GM18868 (cell line): ENCODE measurements at regions not wholly inside any gene's neighbourhood (a gene's known extent, or its start where the extent isn't known, plus 50 kb on each side); places are given as distances from the start of the nearest gene placed in this dataset.
"Not testable (repeated sequence)": the region's sequence is repeated elsewhere in the genome, so short reads cannot be mapped to it uniquely, and the experiment has no call there.

Source experiments
- ATAC-seq: cut with Tn5 transposase; IDR thresholded peaks from one replicate; pipeline ENCODE4 v1.9.1; 2021; ENCODE audit warnings: mild to moderate bottlenecking, moderate library complexity; ENCODE audit not compliant: unreplicated experiment

DNA sequence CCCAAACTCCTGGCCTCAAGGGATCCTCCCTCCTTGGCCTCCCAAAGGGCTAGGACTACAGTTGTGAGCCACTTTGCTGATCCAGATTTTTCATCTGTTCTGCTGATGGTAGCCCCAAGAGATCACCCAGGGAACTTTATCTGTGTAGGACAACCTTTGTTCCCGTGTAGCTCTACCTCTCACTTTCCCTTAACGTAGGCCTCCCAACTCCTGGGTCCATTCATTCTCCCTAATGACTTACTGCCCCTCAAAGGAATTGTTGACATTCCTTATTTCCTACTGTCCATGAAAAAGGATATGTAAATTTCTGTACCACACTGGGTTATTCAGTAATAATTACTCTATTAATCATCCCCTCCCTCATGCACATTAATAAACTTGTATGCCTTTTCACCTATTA, 51.0 kb upstream of the PHF24 start:
- ATAC-seq = no peak

DNA sequence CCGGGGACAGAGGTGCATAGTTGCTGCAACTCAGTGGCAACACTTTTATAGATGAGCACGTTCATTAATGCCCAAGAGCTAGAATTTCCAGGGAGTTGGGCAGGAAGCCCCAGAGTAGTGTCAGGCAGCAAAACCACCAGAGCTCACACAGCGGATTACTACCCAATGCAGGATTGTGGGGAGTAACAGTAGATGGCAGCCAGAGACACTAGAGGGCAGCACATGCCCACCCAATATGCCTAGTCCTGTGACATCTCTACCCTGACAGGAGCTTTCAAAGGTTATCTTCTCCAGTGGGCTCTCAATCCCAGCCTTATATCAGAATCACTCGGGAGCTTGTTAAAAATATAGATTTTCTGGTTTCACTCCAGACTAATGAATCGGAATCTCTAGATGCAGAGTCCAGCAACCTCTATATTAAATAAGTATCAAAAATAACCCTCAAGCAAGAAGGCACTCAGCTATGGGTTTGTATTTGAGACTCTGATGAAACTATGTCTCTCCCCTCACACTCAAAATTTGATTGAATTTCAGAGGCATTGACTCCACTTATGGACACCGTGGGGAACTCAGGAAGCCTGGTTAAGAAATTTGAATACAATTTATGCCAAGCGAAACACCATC, 58.4 kb upstream of the PHF24 start:
- peak; percentile 76 for ATAC-seq

DNA sequence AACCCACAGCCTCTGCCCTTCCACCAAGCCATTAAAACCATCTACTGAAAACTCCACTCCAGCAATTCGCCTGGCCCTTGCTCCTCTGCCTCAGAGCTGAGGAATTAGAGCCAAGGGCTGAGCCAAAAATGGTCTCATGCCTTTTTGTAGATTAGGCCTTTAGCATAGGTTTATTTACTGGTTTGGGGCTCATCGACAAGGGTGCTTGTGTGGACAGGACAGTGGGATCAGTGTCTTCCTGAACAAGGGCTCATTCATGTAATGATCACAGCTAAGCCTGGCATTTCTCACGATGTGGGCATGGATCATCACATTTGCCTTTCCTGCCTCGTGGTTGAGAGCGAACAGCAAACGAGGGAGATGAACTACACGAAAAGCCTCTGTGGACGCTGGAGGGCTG, 59.2 kb upstream of the PHF24 start:
- no peak for ATAC-seq

DNA sequence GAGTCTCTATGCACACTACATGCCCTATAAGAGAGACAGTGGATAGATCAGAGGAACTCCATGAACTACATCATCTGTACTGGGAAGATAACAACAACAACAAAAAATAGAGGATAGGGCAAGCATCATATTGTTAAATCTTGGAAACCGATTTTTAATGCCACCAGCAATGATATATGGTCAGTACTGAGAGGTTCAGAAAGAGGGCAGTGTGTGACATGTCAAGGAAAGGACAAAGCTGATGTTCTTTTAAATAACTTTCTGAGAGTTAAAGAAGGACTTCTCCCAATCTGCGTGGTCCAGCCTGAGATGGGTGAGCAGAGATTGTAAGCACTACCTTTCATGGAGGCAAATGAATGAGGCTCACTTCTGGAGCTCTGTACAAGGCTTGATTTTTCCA, 62.0 kb upstream of the PHF24 start:
- no peak for ATAC-seq

DNA sequence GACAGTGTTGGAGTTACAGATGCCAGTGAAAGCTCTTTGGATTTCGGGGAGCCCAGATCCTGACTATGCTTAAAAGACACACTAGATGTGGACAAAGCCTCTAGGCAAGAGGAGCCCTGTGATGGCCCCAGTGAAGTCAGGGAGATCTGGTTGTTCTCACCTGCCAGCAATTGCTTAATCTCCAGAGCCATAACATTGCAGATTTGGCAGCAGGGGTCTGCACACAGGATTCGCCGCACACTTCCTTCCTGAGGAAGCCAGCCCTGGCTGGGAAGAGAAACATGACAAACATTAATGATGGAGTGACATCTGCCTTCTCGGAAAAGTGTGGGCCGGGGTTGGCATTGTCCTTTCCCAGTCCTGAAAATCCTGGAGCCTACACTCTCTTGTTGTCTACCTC, 65.2 kb upstream of the PHF24 start:
- no peak for ATAC-seq

DNA sequence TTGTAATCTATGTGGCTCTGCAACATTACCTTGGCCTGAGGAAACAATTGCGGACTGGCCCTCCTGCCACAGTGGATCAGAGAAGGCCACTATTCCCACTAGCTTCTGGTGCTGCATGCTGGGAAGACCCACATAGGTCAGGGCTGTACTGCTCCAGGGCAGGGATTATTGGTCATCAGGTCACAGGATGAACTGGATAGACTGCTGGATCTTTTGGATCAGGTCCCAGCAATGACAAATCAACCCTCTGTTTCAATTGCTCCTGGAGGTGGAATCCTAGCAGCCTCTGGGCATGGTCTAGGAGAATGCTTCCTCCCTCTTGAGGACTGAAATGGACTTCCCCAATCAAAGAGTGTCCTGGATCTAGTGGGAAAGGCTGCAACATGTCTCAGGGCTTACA, 66.7 kb upstream of the PHF24 start:
- no peak for ATAC-seq

DNA sequence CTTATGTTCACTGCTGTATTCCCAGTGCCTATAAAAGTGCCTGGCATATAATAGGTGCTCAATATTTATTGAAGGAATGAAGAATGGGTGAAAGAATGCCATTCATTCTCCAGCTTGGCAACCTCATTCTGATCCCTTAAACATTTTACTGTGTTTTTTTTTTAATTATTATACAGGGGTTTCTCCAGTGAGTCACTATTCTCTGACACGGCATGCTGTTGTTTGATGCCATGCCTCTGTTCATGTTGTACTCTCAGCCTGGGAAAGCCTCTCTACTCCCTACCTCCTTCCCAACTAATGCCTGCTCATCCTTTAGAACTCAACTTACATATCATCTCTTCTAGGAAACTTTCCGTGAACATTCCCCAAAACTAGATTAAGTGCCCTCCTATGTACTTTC, 70.2 kb upstream of the PHF24 start:
- ATAC-seq = no peak

DNA sequence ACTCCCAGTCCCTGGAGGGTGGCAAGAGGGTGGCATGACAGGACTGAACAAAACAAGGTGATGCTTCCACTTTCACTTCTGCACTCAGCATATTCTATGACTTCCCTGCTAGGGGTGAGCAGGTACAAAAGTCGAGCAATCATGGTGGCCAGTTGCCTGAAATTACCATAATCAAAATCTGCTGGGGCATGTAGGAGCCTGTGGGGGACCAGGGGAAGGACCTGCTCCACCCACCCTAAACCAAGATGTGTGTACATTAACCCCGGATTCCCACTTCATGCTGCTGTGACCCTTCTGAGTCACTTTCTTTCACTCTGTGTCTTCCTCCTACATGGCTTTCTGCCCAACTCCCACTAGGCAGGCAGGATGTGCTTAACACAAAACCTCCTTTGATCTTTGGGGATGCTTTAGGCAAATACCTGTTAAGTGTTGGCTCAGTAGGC, 73.3 kb upstream of the PHF24 start:
- ATAC-seq = no peak

DNA sequence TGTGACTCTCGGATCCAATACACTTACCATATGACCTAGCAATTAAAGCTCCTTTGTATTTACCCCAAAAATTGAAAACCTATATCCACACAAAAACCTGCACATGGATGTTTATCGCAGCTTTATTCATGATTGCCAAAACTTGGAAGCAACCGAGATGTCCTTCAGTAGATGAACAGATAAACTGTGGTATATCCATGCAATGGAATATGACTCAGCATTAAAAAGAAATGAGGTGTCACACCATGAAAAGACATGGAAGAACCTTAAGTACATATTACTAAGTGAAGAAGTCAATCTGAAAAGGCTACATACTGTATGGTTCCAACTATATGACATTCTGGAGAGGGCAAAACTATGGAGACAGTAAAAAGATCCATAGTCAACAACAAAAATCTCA, 82.0 kb upstream of the PHF24 start:
- ATAC-seq = no peak

DNA sequence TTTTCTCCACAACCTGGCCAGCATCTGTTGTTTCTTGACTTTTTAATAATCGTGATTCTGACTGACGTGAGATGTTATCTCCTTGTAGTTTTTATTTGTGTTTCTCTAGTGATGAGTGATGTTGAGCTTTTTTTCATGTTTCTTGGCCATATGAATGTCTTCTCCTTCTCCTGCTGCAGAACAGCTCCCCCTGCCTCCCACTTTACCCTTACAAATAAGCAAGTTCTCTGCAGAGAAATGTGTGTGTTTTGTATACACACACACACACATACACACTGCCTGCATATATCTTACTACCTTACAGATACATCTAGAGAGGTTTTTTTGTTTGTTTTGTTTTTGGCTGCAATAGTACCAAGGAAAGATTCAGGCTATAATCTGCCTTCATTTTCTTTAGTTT, 88.7 kb upstream of the PHF24 start:
- ATAC-seq = no peak

DNA sequence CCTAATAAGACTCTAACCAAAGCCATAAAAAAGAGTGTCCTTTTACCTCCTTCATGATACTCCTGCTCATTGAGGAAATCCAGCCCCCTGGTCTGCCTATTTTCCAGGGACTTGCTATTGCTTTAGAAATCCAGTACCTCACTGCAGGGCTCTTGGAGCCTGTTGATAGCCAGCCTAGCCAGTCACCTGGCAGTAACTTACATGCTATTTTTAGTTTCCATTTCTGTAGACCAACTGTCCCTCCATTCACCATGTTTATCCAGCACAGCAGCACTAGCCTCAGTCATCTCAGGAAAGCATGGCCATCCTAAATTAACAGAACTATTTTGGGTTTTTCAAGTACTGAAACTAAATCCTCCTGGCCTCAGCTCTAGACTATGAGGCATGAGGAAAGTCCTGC, 91.5 kb upstream of the PHF24 start:
- no peak for ATAC-seq

DNA sequence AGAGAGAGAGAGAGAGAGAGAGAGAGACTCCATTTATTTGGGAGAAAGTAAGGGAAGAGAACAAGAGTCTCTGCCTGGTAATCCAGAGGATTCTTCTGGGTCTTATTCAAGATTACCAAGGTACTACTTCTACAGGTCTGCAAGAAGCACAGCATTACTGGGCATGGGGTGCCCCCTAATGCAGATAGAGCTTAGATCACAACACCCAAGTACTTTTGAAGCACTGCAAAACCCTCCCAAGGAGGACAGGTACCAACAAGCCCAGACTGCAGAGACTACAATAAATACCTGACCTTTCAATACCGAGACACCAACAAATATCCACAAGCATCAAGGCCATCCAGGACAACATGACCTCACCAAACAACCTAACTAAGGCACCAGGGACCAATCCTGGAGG, 94.7 kb upstream of the PHF24 start:
- no peak for ATAC-seq

DNA sequence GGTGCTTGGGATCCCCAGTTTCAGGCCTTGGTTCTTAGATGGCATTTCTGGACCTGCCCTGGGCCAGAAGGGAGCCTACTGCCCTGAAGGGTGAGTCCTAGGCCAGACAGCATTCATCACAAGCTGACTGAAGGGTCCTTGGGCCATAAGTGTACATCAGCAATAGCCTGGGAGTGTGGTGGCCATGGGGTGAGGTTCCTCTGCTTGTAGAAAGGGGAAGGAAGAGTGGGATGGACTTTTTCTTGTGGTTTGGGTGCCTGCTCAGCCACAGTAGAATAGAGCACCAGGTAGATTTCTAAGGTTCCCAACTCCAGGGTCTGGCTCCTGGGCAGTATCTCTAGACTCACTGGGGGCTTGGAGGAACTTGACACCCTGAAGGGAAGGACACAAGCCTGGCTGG, 95.2 kb upstream of the PHF24 start:
- no peak for ATAC-seq

DNA sequence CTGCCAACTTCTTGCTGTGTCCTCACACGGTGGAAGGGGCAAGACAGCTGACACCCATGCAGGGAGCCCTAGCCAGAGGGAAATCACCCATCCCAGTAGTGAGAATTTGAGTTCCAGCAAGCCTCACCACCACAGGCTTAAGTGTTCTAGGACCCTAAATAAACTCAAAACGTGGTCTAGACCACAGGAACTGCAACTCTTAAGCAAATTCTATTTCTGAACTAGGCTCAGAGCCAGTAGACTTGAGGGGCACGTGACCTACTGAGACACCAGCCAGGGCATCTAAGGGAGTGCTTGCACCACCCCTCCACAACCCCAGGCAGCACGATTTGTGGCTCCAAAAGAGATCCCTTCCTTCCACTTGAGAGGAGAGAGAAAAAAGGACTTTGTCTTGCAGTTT, 96.0 kb upstream of the PHF24 start:
- ATAC-seq = peak; percentile 38

DNA sequence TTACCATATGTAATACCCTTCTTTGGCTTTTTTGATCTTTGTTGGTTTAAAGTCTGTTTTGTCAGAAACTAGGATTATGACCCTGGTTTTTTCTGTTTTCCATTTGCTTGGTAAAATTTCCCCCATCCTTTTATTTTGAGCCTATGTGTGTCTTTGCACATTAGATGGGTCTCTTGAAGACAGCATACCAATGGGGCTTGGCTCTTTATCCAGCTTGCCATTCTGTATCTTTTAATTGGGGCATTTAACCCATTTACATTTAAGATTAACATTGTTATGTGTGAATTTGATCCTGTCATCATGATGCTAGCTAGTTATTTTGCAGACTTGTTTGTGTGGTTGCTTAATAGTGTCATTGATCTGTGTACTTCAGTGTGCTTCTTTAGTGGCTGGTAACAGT, 103.1 kb upstream of the PHF24 start:
- ATAC-seq = not testable (repeated sequence)

DNA sequence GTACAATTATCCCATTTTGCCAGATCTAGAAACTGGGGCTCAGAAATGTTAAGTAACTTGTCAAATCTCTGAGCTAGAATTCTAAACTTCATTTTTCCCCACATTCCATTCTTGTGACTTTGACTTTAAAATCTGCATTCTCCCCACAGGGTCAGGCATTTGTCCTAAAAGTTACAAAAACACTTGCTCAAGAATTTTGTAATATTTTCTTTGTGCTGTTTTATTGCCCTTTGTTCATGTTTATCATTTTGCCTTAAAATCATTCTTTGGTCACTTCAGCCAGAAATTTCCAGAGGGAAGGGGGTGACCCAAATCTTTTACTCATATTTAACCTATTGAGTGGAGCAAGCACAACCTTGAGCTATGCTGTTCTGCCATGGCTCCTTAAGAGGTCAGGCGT, 120.1 kb upstream of the CCL21 start:
- ATAC-seq = no peak

DNA sequence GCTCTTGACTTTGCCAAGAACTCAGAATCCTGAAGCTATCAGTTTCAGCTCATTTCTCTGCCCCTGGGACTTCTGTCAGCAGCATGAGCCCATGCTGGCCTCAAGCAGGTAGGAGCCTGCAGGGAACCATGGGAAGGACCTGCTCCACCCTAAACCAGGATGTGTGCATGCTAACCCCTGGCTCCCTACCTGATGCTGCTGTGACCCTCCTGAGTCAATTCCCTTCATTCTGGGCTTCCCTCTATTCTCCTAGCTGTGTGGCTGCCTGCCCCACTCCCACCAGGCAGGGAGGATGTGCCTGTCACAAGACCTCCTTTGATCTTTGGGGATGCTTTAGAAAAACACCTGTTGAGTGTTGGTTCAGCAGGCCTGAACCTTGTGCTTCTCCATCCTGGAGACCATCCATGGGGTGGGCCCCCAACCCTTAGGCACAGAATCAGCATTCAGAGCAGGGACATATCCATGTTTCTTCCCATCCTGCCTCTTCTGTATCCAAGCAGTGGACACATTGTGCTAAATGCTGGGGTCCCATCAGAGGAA, 117.1 kb upstream of the CCL21 start:
- ATAC-seq = no peak

DNA sequence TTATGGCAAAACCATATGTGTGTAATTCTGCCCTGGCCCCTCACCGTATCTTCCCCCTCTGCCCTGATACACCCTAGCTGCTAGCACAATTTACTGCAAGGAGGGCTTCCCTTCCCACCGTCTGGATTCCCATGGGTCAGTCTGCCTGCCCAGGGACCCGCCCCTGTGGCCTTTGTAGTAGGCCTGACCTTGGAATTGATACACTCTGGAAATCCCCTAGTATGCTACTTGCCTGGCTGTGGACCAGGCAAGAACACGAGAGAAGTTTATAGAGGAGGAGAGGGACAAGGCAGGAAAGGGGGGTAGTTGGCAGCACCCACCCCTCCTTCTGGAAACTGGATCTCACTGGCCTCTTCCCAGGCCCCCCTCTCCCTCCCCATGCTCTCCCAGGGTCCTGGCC, 115.8 kb upstream of the CCL21 start:
- no peak for ATAC-seq

DNA sequence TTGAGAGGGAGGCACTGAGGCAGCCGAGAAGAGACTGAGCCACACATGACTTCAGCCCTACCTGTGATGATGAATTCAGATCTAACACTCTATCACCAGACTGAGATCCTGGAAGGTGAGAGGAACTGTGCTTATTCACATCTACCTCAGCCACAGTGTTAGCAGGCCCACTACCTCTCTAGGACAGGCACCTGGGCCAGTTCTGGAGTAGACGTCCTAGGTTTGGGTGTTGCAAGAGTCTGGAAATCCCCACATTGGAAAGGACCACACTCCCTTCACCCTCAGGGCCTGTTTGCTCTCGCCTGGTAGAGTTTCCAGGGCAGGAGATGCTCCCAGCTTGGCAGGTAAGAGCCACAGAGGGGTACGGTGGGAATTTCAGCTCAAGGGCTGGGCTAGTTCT, 113.8 kb upstream of the CCL21 start:
- ATAC-seq = no peak

DNA sequence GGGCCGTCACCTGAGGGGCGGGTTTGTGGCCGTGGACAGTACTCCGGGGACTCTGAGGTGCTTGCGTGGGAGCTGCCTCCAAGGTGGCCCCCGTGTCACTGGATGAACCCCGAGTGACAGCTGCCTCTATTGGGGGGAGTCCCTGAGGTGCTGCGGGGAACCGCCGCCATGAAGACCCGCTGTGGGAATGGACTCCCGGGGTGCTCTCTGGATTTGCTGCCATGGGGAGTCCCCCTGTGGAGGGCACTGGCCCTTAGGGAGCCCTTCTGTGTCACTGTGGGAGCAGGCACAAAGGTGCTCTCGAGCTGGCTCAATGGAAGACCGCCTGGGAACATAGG, 100.2 kb upstream of the CCL21 start:
- ATAC-seq = no peak

DNA sequence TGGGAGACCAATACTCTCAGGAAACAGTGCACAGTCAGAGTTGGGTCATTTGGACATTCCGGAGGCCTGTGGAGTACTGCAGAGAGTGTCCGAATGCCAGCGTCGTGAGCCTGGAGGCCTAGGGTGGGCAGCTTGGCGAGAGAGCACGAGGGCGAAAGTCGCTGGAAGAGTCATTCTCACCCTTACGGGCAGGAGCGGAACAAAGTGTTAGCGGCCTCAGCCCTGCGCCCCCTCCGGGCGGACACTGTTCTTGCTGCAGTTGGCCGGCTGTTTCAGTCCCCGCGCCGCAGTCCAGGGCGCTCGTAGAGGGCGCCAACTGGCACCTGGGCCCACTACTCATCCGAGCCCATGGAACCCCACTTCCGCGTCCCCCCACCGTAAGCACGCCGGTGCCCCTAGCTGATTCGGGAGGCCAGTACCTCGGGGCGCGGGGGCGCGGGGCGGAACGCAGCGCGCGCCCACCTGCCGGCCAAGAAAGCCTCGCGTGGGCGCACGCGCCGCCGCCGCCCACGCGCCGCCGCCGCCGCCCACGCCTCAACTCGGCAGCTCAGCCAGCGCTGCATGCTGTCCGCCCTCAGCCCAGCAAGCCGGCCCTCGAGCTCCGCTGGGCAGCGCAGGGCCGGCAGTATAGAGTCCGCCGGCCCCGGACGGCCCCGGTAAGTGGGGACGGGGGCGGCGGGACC, 99.7 kb upstream of the CCL21 start:
- no peak for ATAC-seq

DNA sequence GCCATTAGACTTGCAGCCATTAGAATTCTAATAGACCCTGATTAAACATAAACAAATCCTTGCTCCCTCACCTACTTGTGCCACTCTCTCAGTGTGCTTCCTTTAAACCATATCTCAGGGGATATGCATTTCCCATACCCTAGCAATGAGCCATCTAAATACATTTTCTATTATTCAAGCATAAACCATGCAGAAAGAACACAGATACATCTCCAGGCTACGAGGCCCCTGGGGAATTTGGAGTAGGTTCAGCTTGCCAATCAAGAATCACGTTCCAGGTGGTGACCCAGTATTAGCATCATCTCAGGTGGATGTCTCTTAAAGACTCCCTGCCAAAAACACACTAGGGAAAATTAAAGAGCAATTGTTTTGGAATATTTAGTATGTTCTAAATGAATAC, 93.0 kb upstream of the CCL21 start:
- no peak for ATAC-seq

DNA sequence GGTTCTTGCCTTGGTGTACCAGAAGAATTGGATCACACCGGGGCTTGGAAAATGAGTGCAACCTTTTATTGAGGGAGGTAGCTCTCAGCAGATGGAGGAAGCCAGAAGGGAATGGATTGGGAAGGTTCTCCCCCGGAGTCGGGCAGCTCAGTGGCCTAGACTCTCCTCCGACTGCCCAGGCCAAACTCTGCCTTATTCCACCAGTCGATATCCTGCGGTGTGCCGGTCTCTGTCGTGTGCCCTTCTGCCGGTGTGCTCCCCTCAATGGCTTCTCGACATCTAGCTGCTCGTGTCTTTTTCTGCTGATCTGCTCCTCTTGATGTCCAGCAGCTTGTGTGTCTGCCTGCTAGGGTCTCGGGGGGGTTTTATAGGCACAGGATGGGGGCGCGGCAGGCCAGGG, 87.4 kb upstream of the CCL21 start:
- no peak for ATAC-seq
